HG03378 (cell line): ENCODE measurements at regions not wholly inside any gene's neighbourhood (a gene's known extent, or its start where the extent isn't known, plus 50 kb on each side); places are given as distances from the start of the nearest gene placed in this dataset.

Experiments
- ATAC-seq: cut with Tn5 transposase; IDR thresholded peaks from one replicate; pipeline ENCODE4 v1.9.1; 2021; ENCODE audit warnings: mild to moderate bottlenecking, moderate library complexity; ENCODE audit not compliant: unreplicated experiment

DNA sequence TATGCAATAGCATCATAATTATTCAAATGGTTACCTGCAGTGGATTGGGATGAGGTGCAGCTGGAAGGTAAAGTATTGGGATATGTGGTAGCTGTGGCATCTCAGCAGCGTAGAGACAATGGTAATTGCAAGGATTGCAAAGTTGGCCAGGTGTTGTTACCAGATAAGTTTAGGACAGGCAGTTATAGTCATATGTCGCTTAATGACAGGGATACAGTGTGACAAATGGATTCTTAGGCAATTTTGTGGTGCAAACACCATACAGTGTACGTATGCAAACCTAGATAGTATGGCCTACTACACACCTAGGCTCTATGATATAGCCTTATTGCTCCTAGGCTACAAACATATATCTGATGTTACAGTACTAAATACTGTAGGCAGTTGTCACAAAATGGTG, 163.5 kb upstream of the LYZL2 start:
- ATAC-seq, result no peak

DNA sequence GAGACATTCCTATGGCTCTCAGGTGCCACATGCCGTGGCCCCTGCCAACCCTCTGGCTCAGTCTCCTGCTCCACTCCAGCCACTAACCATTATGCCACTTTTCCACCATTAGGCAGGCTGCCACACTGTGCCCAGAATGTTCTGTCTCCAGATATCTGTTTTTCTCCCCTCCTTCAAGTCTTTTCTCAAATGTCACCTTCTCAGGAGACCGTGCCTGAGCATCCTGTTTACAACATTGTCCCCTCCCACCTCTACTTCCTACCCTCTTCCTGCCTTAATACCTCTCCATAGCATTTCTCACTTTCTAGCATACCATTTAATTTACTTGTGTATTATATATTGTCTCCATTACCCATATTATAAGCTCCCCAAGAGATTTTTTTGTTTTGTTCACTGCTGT, 162.5 kb upstream of the LYZL2 start:
- no peak for ATAC-seq

DNA sequence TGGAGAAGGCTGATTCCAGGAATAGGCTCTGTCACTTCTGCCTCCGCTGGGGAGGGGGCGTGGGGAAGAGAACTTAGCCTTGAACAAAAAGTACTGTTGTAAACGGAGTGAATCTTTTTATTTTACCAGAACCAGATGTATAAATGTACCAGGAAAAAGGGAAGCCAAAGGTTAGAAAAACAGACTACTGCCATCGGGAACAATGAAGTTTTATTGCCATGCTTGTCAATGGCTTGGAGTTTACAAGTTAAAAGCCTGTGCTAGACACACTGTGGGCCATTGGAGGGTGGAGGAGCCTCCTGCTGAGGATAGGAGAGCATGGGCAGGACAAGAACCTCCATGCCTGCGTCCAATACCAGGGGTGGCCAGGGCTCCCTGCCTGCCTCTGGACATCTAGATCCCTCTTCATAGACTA, 161.7 kb upstream of the LYZL2 start:
- no peak for ATAC-seq

GRCh38 chr10:30789806-30790205, 160.3 kb upstream of the LYZL2 start:
- no peak for ATAC-seq

- no peak for ATAC-seq
Observed at GRCh38 chr10:30788307-30788706, 158.8 kb upstream of the LYZL2 start.

DNA sequence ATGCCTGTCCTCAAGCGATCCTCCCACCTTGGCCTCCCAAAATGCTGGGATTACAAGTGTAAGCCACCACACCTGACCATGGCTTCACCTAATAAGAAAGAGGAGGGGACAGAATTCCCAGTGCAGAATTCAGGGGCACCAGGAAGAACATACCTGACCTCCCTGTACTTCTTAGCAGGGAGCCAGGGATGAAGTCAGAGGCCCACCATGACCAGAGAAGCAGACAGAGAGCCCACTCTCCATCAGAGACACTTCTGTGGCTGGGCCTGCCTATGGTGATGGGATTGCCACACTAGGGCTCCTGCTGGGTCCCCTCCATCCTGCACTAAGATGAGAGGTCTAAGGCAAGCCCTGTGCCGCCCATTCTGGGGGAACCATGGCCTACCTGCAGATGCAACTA, 157.4 kb upstream of the LYZL2 start:
- ATAC-seq, result no peak

GRCh38 chr10:30786131-30786530, 156.6 kb upstream of the LYZL2 start:
- no peak for ATAC-seq

- ATAC-seq, result no peak
Observed at GRCh38 chr10:30784897-30785605, 155.5 kb upstream of the LYZL2 start.

DNA sequence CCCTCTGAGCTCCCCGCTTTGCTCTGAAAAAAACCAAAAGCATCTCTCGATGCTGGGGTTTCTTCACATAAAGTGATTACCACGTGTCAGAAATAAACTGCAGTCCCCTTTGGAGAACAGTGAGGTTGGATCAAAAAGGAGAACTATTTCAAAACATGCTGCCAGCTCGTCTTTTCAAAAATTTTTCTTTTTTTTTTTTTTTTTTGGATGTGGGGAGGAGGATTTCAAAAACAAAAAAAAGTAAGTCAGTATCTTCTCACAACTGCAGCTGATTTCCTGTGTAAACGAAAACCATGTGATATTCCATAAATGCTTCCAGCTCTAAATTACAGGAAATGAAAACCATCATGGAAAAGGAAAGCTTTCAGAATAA, 155.0 kb upstream of the LYZL2 start:
- no peak for ATAC-seq

- ATAC-seq, result no peak
Observed at GRCh38 chr10:30783939-30784501, 154.5 kb upstream of the LYZL2 start.

- ATAC-seq, result peak; percentile 73
Observed at GRCh38 chr10:30782537-30783461, 153.2 kb upstream of the LYZL2 start.

DNA sequence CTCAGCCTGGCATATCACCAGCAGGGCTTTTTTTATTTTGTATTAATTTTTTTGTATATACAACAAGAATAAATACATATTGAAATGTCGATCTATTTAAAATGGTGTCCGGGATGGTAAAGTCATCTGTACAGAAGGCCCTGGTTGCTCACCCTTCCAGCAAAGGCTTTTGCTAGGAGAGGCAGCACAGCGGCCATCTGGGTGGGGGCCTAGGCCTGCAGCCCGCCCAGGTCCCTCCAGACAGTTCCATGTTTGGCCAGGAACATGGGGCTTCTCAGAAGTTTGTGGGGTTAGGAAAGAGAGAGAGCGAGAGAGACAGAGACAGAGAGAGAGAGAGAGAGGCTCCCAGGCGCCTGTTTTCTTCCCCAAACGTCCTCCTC, 152.6 kb upstream of the LYZL2 start:
- no peak for ATAC-seq

GRCh38 chr10:30781670-30782121, 152.1 kb upstream of the LYZL2 start:
- no peak for ATAC-seq

GRCh38 chr10:30778769-30779168, 149.2 kb upstream of the LYZL2 start:
- no peak for ATAC-seq

GRCh38 chr10:30775779-30776591, 146.4 kb upstream of the LYZL2 start:
- no peak for ATAC-seq

GRCh38 chr10:30774261-30774660, 144.7 kb upstream of the LYZL2 start:
- no peak for ATAC-seq

DNA sequence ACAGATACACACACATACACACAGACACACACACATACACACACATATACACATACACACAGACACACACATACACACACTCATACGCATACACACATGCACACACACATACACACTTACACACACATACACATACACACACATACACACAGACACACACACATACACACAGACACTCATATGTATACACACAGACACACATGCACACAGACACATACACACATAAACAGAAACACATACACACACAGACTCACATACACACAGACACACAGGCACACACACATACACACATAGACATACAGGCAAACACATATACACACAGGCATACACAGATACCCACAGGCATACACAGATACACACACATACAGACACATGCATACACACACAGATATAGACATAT, 143.9 kb upstream of the LYZL2 start:
- ATAC-seq, result no peak

DNA sequence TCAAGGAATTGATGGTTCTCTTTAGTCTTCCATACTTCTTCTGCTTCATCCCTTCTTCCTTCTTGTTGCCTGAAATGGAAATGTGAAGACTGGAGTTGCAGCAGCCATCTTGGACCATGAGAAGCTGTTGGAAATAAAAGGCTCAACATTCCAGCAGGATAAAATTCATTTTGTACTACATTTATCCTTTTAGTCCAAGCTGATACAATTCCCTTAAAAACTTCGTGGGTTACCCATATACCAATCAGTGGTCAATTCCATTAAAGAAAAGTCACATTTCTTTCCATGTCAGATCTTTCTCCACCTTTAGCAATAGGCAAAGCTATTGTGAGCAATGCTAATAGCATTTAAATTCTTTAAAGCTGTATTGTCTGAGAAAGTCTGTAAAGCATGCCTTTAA, 141.3 kb upstream of the LYZL2 start:
- no peak for ATAC-seq

GRCh38 chr10:30770229-30770628, 140.7 kb upstream of the LYZL2 start:
- ATAC-seq, result no peak

GRCh38 chr10:30769361-30769760, 139.8 kb upstream of the LYZL2 start:
- no peak for ATAC-seq

DNA sequence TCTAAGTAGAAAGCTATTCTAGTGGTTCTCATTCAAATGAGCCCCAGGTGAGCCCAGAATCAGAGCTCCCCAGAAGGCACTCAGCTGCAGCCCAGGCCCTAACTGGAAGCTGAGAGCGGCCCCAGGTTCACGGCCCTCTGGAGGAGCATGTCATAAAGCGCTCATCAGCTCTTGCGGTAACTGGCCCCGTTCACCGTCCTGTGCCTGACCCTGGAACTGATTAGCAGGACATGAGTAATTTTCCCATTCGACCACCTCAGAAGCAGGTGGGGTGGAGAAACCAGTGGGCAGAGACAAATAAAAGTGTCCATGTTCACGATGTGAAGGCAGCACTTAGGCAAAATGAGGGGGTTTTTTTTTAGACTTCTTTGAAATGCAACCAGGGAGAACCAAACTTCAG, 136.1 kb upstream of the LYZL2 start:
- ATAC-seq, result no peak
